KMS-11 (cell line): ENCODE measurements at regions not wholly inside any gene's neighbourhood (a gene's known extent, or its start where the extent isn't known, plus 50 kb on each side); places are given as distances from the start of the nearest gene placed in this dataset.

Experiments used
- H2AFZ ChIP-seq: fragments of 200-600 bp; sonication (generic); 2 replicates; pipeline ENCODE4 v1.6.1; 2016; ENCODE audit warnings: antibody characterized with exemption, mixed run types, low read depth
- H3K27ac ChIP-seq: fragments of 200-600 bp; sonication (generic); 2 replicates; pipeline ENCODE4 v1.6.1; 2016; ENCODE audit warnings: mild to moderate bottlenecking, mixed run types
- H3K27me3 ChIP-seq: fragments of 200-600 bp; sonication (generic); 2 replicates; pipeline ENCODE4 v1.6.1; 2017; ENCODE audit warnings: mild to moderate bottlenecking, low read depth, mixed run types, moderate library complexity; ENCODE audit not compliant: insufficient read depth
- H3K36me3 ChIP-seq: fragments of 200-600 bp; sonication (generic); 2 replicates; pipeline ENCODE4 v1.6.1; 2017; ENCODE audit warnings: mild to moderate bottlenecking, mixed run types; ENCODE audit not compliant: insufficient read depth
- H3K4me1 ChIP-seq: fragments of 200-600 bp; sonication (generic); 2 replicates; pipeline ENCODE4 v1.6.1; 2016; ENCODE audit warnings: mild to moderate bottlenecking, low read depth, mixed run types; ENCODE audit not compliant: poor library complexity, severe bottlenecking
- H3K4me2 ChIP-seq: fragments of 200-600 bp; sonication (generic); 2 replicates; pipeline ENCODE4 v1.7.0; 2016; ENCODE audit warnings: mild to moderate bottlenecking, mixed run types
- H3K4me3 ChIP-seq: fragments of 200-600 bp; sonication (generic); IDR thresholded peaks from 2 replicates; pipeline ENCODE4 v1.6.1; 2017; ENCODE audit warnings: low read depth, low read length, mixed read lengths; ENCODE audit not compliant: insufficient read depth
- H3K79me2 ChIP-seq: fragments of 200-600 bp; sonication (generic); 2 replicates; pipeline ENCODE4 v1.6.1; 2016; ENCODE audit warnings: low read depth, mixed run types; ENCODE audit not compliant: insufficient read depth
- H3K9ac ChIP-seq: fragments of 200-600 bp; sonication (generic); 2 replicates; pipeline ENCODE4 v1.6.1; 2016; ENCODE audit warnings: mild to moderate bottlenecking, mixed run types
- H4K20me1 ChIP-seq: fragments of 200-600 bp; sonication (generic); 2 replicates; pipeline ENCODE4 v1.6.1; 2016; ENCODE audit warnings: mild to moderate bottlenecking, mixed run types; ENCODE audit not compliant: insufficient read depth
- TF ChIP-seq, protein P1 (sequence below): fragments of 200-600 bp; sonication (generic); conservative IDR thresholded peaks from 2 replicates; pipeline ENCODE4 v1.6.1; 2017; ENCODE audit warnings: low read depth, mild to moderate bottlenecking, antibody characterized with exemption, low read length, moderate library complexity, mixed read lengths

DNA sequence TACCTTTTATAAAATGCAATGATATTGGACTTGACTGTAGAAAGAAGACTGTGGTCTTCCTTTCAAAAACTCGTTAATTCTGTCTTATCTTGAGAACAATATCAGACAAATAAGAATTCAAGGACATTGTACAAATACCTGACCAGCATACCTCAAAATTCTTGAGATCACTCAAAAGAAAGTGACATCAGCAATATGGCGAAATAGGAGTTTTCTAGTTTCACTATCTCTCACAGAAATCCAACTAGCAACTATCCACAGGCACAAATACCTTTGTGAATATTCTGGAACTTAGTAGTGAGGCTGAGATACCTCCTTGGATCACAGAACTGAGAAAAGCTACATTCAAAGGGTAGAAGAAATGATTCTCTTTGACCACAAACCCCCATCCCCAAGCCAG is 419.7 kb downstream of the ZNF385D start:
- Histone ChIP-seq H3K36me3 (no peaks in the 10 kb centered on the region), H3K9ac (no peak overlapping the region), H3K27ac (no peak overlapping the region), H3K4me1 (peaks cover 9% of the 10 kb centered on the region), H3K4me3 (no peak overlapping the region), H2AFZ (no peak overlapping the region), H4K20me1 (no peaks in the 10 kb centered on the region), H3K27me3 (no peaks in the 10 kb centered on the region), H3K4me2 (no peak overlapping the region), H3K79me2 (no peaks in the 10 kb centered on the region)
- TF ChIP-seq, protein P1, sequence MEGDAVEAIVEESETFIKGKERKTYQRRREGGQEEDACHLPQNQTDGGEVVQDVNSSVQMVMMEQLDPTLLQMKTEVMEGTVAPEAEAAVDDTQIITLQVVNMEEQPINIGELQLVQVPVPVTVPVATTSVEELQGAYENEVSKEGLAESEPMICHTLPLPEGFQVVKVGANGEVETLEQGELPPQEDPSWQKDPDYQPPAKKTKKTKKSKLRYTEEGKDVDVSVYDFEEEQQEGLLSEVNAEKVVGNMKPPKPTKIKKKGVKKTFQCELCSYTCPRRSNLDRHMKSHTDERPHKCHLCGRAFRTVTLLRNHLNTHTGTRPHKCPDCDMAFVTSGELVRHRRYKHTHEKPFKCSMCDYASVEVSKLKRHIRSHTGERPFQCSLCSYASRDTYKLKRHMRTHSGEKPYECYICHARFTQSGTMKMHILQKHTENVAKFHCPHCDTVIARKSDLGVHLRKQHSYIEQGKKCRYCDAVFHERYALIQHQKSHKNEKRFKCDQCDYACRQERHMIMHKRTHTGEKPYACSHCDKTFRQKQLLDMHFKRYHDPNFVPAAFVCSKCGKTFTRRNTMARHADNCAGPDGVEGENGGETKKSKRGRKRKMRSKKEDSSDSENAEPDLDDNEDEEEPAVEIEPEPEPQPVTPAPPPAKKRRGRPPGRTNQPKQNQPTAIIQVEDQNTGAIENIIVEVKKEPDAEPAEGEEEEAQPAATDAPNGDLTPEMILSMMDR = no peak

DNA sequence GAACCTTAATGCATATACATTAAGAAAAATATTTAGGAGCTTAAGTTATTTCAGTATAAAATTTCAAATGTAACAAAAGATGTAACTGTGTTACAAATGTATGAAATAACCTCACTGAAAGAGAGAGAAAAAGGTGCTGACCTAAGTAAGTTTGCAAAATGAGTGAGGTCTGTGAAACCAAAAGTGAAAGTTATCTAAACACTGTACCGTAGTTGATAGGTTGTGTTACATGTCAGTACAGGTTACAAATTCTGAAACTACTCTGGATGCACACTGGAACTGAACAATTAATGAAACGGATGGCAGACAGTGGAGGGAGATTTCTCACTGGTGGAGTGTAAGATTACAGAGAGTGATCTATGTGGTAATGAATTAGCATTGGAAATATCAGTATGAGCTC is 420.7 kb downstream of the ZNF385D start:
- no peak overlapping the region for H3K9ac ChIP-seq

DNA sequence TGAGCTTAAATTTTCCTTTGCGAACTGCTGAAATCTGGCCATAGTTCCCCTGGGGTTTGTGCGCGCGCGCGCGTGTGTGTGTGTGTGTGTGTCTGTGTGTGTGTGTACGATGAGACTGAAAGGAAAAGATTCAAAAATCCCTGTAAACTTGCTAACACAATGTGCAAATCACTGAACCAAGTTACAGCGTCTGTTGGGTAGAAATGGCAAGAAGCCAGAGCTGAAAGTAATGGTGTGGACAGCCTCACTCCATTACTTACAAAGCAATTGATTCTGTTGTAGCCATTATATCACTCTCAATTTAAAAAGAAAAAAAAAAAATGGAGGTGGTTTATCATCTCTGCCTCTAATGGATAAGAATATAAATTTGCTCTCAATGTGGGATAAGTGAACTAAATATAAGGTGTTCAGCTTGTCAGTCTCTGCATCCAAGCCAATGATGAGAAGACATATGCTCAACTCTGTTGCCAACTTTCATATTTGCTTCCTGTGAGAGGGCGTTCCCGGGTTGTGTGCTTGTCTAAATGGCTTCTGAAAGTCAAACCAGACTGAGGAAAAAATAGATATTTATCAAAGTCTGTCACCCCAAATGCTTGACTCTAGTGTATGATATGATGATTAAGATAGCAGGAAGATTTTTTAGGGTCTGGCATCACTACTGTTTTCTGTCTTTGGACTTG is 422.2 kb downstream of the ZNF385D start:
- Histone ChIP-seq H3K9ac (no peak overlapping the region), H3K4me2 (no peak overlapping the region), H3K4me3 (no peak overlapping the region), H2AFZ (no peak overlapping the region), H3K27ac (no peak overlapping the region), H4K20me1 (no peaks in the 10 kb centered on the region), H3K27me3 (no peaks in the 10 kb centered on the region), H3K36me3 (no peaks in the 10 kb centered on the region), H3K79me2 (no peaks in the 10 kb centered on the region), H3K4me1 (peaks cover 9% of the 10 kb centered on the region)
- TF ChIP-seq, protein P1 = no peak

More for the DNA sequence above, 420.7 kb downstream of the ZNF385D start:
- Histone ChIP-seq H3K4me3 (no peak overlapping the region), H3K79me2 (no peaks in the 10 kb centered on the region), H3K36me3 (no peaks in the 10 kb centered on the region), H3K4me2 (0 out of 2 replicates have a peak overlapping the region, but pooled peaks have one; percentile 17), H3K4me1 (peaks cover 9% of the 10 kb centered on the region), H4K20me1 (no peaks in the 10 kb centered on the region), H3K27me3 (no peaks in the 10 kb centered on the region), H3K27ac (no peak overlapping the region), H2AFZ (no peak overlapping the region)
- TF ChIP-seq, protein P1 = no peak

DNA sequence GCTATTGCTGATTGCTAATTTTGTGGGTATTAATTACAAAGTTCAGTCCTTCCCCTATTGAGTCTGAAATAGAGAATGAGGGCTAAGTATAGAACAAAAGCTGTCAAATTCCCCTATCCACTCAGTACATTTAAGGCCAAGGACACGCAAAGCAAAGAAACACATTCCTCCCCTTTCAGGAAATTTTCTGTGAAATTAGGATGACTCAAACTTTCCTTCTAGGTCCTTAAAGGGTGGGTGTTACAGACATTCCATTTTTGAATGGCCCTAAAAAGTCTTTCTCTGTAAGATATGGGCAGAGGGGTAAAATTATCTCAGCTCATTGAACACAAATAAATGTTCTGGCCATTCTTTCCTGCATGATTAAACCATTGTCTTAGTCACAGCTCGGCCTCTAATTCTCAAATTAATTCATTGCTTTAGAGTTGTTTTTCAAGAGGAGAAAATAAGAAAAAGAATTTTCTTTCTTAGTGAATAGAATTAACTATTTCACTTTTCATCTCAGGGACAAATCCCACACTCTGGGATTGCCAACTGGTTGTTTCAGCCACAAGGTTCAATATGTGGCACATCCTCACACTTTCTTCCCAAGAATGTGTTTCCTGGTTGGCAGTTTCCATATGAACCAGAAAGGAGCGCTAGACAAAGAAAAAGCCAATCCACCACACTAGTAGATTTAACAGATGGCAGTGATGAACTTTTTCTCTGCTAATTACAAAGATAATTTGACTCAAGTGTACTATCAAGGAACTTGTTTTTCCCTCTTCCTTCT is 424.1 kb downstream of the ZNF385D start:
- H3K27ac ChIP-seq = no peak overlapping the region
- no peak overlapping the region for H3K4me3 ChIP-seq
- no peak overlapping the region for H2AFZ ChIP-seq
- H3K4me2 ChIP-seq = no peak overlapping the region
- H3K9ac ChIP-seq = no peak overlapping the region
- TF ChIP-seq, protein P1 = no peak
- no peaks in the 10 kb centered on the region for H3K79me2 ChIP-seq
- peaks cover 9% of the 10 kb centered on the region for H3K4me1 ChIP-seq
- H3K36me3 ChIP-seq = no peaks in the 10 kb centered on the region
- no peaks in the 10 kb centered on the region for H4K20me1 ChIP-seq
- no peaks in the 10 kb centered on the region for H3K27me3 ChIP-seq
